VCaP (cell line): ENCODE measurements at regions not wholly inside any gene's neighbourhood (a gene's known extent, or its start where the extent isn't known, plus 50 kb on each side); places are given as distances from the start of the nearest gene placed in this dataset.

Experiments
- H3K27ac ChIP-seq: fragments of 450-650 bp; 2 replicates; pipeline ENCODE4 v1.5.1; 2017
- TF ChIP-seq, protein P1 (sequence below): fragments of 450-650 bp; conservative IDR thresholded peaks from 2 replicates; pipeline ENCODE4 v1.5.1; 2017; ENCODE audit warnings: mild to moderate bottlenecking, moderate library complexity

GRCh38 chr3:77919244-77919643 lies 879.3 kb downstream of the ROBO2 start:
- TF ChIP-seq, protein P1, sequence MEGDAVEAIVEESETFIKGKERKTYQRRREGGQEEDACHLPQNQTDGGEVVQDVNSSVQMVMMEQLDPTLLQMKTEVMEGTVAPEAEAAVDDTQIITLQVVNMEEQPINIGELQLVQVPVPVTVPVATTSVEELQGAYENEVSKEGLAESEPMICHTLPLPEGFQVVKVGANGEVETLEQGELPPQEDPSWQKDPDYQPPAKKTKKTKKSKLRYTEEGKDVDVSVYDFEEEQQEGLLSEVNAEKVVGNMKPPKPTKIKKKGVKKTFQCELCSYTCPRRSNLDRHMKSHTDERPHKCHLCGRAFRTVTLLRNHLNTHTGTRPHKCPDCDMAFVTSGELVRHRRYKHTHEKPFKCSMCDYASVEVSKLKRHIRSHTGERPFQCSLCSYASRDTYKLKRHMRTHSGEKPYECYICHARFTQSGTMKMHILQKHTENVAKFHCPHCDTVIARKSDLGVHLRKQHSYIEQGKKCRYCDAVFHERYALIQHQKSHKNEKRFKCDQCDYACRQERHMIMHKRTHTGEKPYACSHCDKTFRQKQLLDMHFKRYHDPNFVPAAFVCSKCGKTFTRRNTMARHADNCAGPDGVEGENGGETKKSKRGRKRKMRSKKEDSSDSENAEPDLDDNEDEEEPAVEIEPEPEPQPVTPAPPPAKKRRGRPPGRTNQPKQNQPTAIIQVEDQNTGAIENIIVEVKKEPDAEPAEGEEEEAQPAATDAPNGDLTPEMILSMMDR = no peak
- no peak overlapping the region for H3K27ac ChIP-seq

DNA sequence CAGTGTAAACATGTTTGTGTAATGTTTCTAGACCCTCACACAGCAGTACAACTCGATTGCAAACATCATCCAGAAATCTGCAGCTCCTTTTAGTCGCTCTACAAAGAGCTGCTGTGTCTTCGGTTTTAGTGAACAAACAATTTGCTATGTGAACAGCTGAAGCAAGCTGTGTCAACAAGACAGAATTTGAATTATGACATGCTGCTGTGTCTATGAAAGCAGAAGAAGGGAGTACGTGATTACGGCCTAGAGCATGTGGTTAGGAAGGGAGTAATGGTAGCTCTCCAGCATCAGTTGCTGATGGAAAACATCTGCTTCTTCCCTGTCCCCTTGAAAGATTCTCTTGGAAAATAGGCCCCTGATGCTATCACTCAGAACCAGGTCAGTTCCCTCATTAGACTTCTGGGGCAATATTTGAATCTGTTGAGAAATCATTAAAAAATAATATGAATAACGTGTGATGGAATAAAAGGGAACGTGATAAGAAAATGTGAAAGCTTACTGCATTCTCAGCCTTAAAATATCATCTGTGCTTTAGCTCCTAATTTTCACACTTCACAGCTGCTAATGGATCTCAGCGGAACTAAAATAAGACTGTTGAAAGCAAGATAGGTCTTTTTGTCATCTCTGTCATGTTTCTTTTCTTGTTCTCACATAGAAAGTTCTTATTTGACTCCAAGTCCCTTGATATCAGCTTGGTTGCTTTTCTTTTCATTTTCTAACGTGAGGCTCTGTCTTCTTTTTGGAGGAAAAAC lies 891.5 kb downstream of the ROBO2 start:
- TF ChIP-seq, protein P1 = no peak

DNA sequence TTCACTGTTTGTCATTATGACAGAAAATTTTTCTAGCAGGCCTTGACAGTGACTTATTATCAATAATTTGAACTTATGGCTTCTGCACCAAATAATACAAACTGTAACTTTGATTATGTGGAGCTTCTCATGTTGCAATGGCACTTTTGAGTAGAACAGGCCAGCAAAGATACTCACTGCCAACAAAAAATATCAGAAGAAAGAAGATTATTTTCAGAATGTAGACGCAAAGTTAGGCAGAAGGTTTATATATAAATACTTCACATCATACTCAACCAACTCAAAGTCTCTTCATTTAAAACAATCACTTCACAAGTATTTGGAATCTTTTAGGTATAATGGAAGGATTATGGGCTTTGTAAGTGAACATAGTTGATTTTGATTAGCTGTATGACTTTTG lies 893.0 kb downstream of the ROBO2 start:
- no peak overlapping the region for H3K27ac ChIP-seq
- TF ChIP-seq, protein P1 = no peak

More for the DNA sequence above, 891.5 kb downstream of the ROBO2 start:
- no peak overlapping the region for H3K27ac ChIP-seq

- TF ChIP-seq, protein P1 = no peak
- no peak overlapping the region for H3K27ac ChIP-seq
Observed at GRCh38 chr3:77933926-77934325, 894.0 kb downstream of the ROBO2 start.

DNA sequence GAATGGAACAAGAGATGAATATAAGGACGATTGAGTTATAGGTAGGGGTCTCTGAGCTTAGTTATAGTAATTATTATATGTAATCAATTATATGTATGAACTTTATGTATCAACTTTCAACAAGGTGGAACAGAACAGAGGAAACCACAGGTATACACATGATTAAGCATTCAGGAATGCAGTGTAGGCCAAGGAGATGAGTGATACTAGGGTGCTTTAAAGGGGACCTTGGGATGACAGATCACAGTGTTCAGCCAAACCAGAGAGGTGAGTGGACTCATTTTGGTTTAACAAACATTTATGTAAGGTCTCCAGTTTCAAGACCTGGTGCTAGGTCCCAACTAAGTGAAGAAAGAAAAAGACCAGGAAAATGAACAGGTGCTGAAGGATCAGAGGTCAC lies 895.5 kb downstream of the ROBO2 start:
- TF ChIP-seq, protein P1 = no peak
- no peak overlapping the region for H3K27ac ChIP-seq

DNA sequence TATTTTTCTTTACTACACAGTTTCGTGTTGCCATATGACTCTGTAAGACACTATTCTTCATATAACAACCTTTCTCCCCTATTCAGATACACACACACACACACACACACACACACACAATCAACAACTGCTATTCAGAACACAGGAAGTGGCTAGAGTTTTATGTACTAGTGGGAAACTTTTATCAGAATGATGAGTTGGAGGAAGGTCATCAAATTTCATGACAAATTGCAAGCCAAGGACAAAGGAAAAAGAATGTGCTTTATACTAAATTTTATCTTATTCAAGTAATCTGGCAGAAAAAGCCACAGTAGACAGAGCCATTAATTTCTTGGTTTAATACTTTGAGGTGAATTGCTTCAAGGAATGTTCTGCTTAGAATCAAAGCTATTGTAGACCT lies 899.8 kb downstream of the ROBO2 start:
- TF ChIP-seq, protein P1 = no peak
- no peak overlapping the region for H3K27ac ChIP-seq

GRCh38 chr3:77943598-77943997 lies 903.7 kb downstream of the ROBO2 start:
- no peak overlapping the region for H3K27ac ChIP-seq
- TF ChIP-seq, protein P1 = no peak
